Upper lobe of right lung (tissue), 1 donor: ENCODE measurements at regions not wholly inside any gene's neighbourhood (a gene's known extent, or its start where the extent isn't known, plus 50 kb on each side); places are given as distances from the start of the nearest gene placed in this dataset.

Experiments
- ATAC-seq: fragments of 200-7000 bp; cut with Tn5 transposase; one replicate; pipeline ENCODE4 v1.9.1; 2020; ENCODE audit warnings: mild to moderate bottlenecking, moderate library complexity
- DNase-seq: peaks from one replicate; pipeline ENCODE4 v3.0.0-alpha.2; 2020
- H3K27ac ChIP-seq: fragments of 200-600 bp; one replicate; pipeline ENCODE4 v1.8.0; 2022
- H3K27me3 ChIP-seq: fragments of 200-600 bp; one replicate; pipeline ENCODE4 v1.8.0; 2022; ENCODE audit warnings: mild to moderate bottlenecking
- H3K36me3 ChIP-seq: fragments of 200-600 bp; one replicate; pipeline ENCODE4 v1.8.0; 2022
- H3K4me1 ChIP-seq: fragments of 200-600 bp; one replicate; pipeline ENCODE4 v1.8.0; 2022
- H3K4me3 ChIP-seq: fragments of 200-600 bp; one replicate; pipeline ENCODE4 v1.8.0; 2022; ENCODE audit warnings: mild to moderate bottlenecking
- H3K9me3 ChIP-seq: fragments of 200-600 bp; one replicate; pipeline ENCODE4 v1.8.0; 2022
- CTCF ChIP-seq: fragments of 200-600 bp; IDR thresholded peaks from one replicate; pipeline ENCODE4 v1.8.0; 2022; ENCODE audit warnings: antibody characterized with exemption
- intact Hi-C: fragments of 100-400 bp; cut with DNase I; formaldehyde crosslinking; loops from one replicate; pipeline ENCODE4 v1.11.0; 2022
- donor health status: DM: no; HTN: yes; CAD: no; lungs with severe emphysema.

- Histone ChIP-seq H3K9me3 (no peaks in the 10 kb centered on the region), H3K27me3 (no peaks in the 10 kb centered on the region), H3K4me3 (no peak overlapping the region), H3K27ac (no peak overlapping the region), H3K36me3 (no peaks in the 10 kb centered on the region), H3K4me1 (no peaks in the 10 kb centered on the region)
- intact Hi-C loops: no loop called here
- ATAC-seq: no peak
- TF ChIP-seq CTCF: no peak
- no peak for DNase-seq
Observed at GRCh38 chr1:240711020-240711419, 99.1 kb upstream of the GREM2 start.

GRCh38 chr1:240709676-240710075 lies 97.7 kb upstream of the GREM2 start:
- Histone ChIP-seq H3K9me3 (no peaks in the 10 kb centered on the region), H3K27ac (no peak overlapping the region), H3K4me1 (no peaks in the 10 kb centered on the region), H3K27me3 (no peaks in the 10 kb centered on the region), H3K36me3 (no peaks in the 10 kb centered on the region), H3K4me3 (no peak overlapping the region)
- TF ChIP-seq CTCF: no peak
- intact Hi-C loops: no loop called here
- DNase-seq (no peak), ATAC-seq (no peak)

GRCh38 chr1:240706150-240706935 lies 94.4 kb upstream of the GREM2 start:
- ATAC-seq (no peak), DNase-seq (no peak)
- intact Hi-C loops: no loop called here
- Histone ChIP-seq H3K27ac (no peak overlapping the region), H3K9me3 (no peaks in the 10 kb centered on the region), H3K4me1 (no peaks in the 10 kb centered on the region), H3K4me3 (no peak overlapping the region), H3K36me3 (no peaks in the 10 kb centered on the region), H3K27me3 (no peaks in the 10 kb centered on the region)
- TF ChIP-seq CTCF: no peak

- no peak overlapping the region for H3K4me3 ChIP-seq
- H3K9me3 ChIP-seq: no peaks in the 10 kb centered on the region
- ATAC-seq: no peak
- intact Hi-C loops: no loop called here
- no peak overlapping the region for H3K27ac ChIP-seq
- H3K36me3 ChIP-seq: no peaks in the 10 kb centered on the region
- H3K4me1 ChIP-seq: no peaks in the 10 kb centered on the region
- no peak for TF ChIP-seq CTCF
- no peaks in the 10 kb centered on the region for H3K27me3 ChIP-seq
- no peak for DNase-seq
Observed at GRCh38 chr1:240705579-240705978, 93.6 kb upstream of the GREM2 start.

- no peak for DNase-seq
- TF ChIP-seq CTCF: no peak
- intact Hi-C loops: no loop called here
Observed at GRCh38 chr1:240701412-240701811, 89.5 kb upstream of the GREM2 start.

GRCh38 chr1:240695416-240695815 lies 83.5 kb upstream of the GREM2 start:
- ATAC-seq (no peak), DNase-seq (no peak)
- Histone ChIP-seq H3K27ac (no peak overlapping the region), H3K4me3 (no peak overlapping the region), H3K27me3 (no peaks in the 10 kb centered on the region), H3K4me1 (no peaks in the 10 kb centered on the region), H3K9me3 (no peaks in the 10 kb centered on the region), H3K36me3 (no peaks in the 10 kb centered on the region)
- intact Hi-C loops: no loop called here
- no peak for TF ChIP-seq CTCF

More at GRCh38 chr1:240701412-240701811, 89.5 kb upstream of the GREM2 start:
- no peaks in the 10 kb centered on the region for H3K4me1 ChIP-seq
- no peaks in the 10 kb centered on the region for H3K27me3 ChIP-seq
- no peak overlapping the region for H3K27ac ChIP-seq
- no peaks in the 10 kb centered on the region for H3K9me3 ChIP-seq
- H3K36me3 ChIP-seq: no peaks in the 10 kb centered on the region
- no peak for ATAC-seq
- no peak overlapping the region for H3K4me3 ChIP-seq
